Psoas muscle (tissue), 7 donors: ENCODE measurements at regions not wholly inside any gene's neighbourhood (a gene's known extent, or its start where the extent isn't known, plus 50 kb on each side); places are given as distances from the start of the nearest gene placed in this dataset.

Source experiments
- ATAC-seq, 4 donors: fragments of 200-7000 bp; cut with Tn5 transposase; one replicate each; pipeline ENCODE4 v1.9.1; 2020; ENCODE audit warnings: moderate library complexity in 3 of 4, mild to moderate bottlenecking in 2 of 4
- DNase-seq, 2 donors: peaks; one replicate each; pipeline ENCODE4 v3.0.0-alpha.2; 2020
- H3K27ac ChIP-seq: fragments of 200-600 bp; one replicate; pipeline ENCODE4 v1.8.0; 2022
- H3K27me3 ChIP-seq, 3 donors: fragments of 200-600 bp in 1 of 3; one replicate each; pipeline versions ENCODE4 v1.6.1 to v1.8.0; 2013 to 2022; ENCODE audit warnings: low read length in 2 of 3, mild to moderate bottlenecking in 2 of 3, moderate library complexity in 1 of 3; ENCODE audit not compliant: insufficient read depth in 3 of 3
- H3K36me3 ChIP-seq, 2 donors: fragments of 200-600 bp in 1 of 2; one replicate each; pipeline versions ENCODE4 v1.6.1 to v1.8.0; 2013 to 2022; ENCODE audit warnings: low read depth in 1 of 2, mild to moderate bottlenecking in 1 of 2, moderate library complexity in 1 of 2; ENCODE audit not compliant: insufficient read depth in 1 of 2
- H3K4me1 ChIP-seq: fragments of 200-600 bp; one replicate; pipeline ENCODE4 v1.8.0; 2022
- H3K4me3 ChIP-seq: fragments of 200-600 bp; one replicate; pipeline ENCODE4 v1.8.0; 2022; ENCODE audit warnings: mild to moderate bottlenecking
- H3K9me3 ChIP-seq: fragments of 200-600 bp; one replicate; pipeline ENCODE4 v1.8.0; 2022
- WGBS, 3 donors: extraction: QIAGEN DNeasy Blood & Tissue Kit; methylation state at CpG; one replicate each; pipeline versions ENCODE4 v1.1.6 to v1.1.7; 2013; 5-methylcytosine and 5-hydroxymethylcytosine counted together
- intact Hi-C, 2 donors: fragments of 100-400 bp; cut with DNase I; formaldehyde crosslinking; loops; one replicate each; pipeline versions ENCODE4 v1.11.0 to v1.14.2; 2022
- TF ChIP-seq, protein P1 (sequence below): fragments of 200-600 bp; IDR thresholded peaks from one replicate; pipeline ENCODE4 v1.8.0; 2022; ENCODE audit warnings: antibody characterized with exemption
- donor health status: healthy with polysubstance abuse.
- donor health status: DM: no; HTN: no; CAD: no; lungs with moderate emphysema.
- donor health status: Bipolar disorder and iron deficiency.
- donor health status: healthy.
- donor health status: DM: yes; HTN: yes; CAD: no.
- donor health status: DM: no; HTN: no; CAD: no.
- donor health status: DM: yes; HTN: yes; CAD: no.

DNA sequence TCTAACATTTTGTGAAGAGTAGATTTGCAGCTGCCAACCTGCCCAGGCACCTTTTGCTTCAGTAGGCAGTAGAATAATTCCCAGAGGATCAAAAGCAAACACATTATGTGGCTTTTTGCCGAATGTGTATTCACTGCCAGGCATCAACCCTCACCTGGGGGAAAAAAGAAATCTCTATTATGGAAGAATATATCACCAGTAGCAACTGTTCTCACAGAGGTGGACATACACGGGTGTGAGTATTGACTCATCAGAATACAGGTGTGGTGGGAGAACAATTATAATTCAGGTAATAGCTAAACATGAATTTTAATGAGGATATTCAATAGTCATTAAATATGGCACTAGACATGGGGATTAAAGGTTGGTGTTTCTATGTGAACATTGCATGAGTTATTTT is 910.7 kb downstream of the TFAP2A start:
- no peak for ATAC-seq
- DNase-seq = no peak
- intact Hi-C loops = no loop called here
- Histone ChIP-seq H3K27me3 (no peaks in the 10 kb centered on the region), H3K4me3 (no peak overlapping the region), H3K9me3 (no peaks in the 10 kb centered on the region), H3K4me1 (no peaks in the 10 kb centered on the region), H3K36me3 (no peaks in the 10 kb centered on the region), H3K27ac (no peak overlapping the region)
- TF ChIP-seq, protein P1, sequence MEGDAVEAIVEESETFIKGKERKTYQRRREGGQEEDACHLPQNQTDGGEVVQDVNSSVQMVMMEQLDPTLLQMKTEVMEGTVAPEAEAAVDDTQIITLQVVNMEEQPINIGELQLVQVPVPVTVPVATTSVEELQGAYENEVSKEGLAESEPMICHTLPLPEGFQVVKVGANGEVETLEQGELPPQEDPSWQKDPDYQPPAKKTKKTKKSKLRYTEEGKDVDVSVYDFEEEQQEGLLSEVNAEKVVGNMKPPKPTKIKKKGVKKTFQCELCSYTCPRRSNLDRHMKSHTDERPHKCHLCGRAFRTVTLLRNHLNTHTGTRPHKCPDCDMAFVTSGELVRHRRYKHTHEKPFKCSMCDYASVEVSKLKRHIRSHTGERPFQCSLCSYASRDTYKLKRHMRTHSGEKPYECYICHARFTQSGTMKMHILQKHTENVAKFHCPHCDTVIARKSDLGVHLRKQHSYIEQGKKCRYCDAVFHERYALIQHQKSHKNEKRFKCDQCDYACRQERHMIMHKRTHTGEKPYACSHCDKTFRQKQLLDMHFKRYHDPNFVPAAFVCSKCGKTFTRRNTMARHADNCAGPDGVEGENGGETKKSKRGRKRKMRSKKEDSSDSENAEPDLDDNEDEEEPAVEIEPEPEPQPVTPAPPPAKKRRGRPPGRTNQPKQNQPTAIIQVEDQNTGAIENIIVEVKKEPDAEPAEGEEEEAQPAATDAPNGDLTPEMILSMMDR = no peak
- 67 to 75% (median 72%) methylated on average over 2 of the region's 2 CpGs for WGBS, 3 donors

DNA sequence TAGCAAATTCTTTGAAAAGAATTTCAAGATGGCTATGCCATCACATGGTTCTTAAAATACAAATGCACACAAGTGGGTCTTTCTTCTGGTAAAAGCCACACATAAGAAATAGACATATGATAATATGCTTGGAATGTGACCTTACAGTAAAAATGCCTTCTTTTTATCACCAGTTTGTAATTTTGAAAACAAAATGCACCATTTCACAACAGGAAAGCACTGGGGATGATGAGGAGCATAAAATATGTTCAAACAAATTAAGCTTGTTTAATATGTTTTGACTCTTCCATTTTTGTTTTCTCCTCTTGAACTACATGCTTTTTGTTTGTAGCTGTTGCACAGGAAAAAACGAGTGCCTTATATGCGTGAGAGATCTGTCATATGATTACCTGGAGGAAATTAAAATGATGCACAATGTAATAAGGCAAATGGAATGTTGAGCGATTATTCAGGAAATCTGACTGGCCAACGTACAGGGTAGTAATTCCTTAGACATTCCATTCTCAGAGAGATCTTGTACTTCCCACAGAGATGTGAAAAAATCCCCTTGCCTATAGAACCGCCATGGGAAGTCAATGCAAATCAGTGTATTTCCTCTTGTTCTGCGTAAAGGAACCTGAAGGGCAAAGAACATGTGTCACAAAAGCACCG is 911.6 kb downstream of the TFAP2A start:
- Histone ChIP-seq H3K27ac (no peak overlapping the region), H3K9me3 (no peaks in the 10 kb centered on the region), H3K36me3 (no peaks in the 10 kb centered on the region), H3K4me1 (no peaks in the 10 kb centered on the region), H3K4me3 (no peak overlapping the region), H3K27me3 (no peaks in the 10 kb centered on the region)
- ATAC-seq = no peak
- no peak for DNase-seq
- TF ChIP-seq, protein P1 = no peak
- WGBS, 3 donors = 43 to 50% (median 50%) methylated on average over 7 of the region's 7 CpGs
- intact Hi-C loops = no loop called here

DNA sequence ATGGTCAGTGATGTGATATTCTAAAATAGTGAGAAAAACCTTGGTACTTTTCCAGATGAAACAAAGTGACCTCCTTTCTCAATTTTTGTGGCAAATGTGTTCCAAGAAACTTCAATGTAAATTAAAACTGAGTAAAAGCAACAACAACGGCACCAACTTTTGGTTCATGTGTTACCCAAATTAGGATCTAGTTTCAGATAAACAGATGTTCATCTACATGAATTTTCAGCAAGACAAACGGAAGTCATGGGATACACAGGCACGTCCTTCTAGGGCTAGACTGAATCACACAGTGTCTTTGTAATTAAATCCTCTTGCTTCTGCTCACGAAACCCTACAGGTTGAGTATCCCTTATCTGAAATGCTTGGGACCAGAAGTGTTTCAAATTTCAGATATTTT is 915.2 kb downstream of the TFAP2A start:
- 37 to 50% (median 48%) methylated on average over 4 of the region's 4 CpGs for WGBS, 3 donors
- TF ChIP-seq, protein P1 = no peak
- Histone ChIP-seq H3K27ac (no peak overlapping the region), H3K36me3 (no peaks in the 10 kb centered on the region), H3K9me3 (no peaks in the 10 kb centered on the region), H3K27me3 (no peaks in the 10 kb centered on the region), H3K4me3 (no peak overlapping the region), H3K4me1 (no peaks in the 10 kb centered on the region)
- ATAC-seq (no peak), DNase-seq (no peak)
- intact Hi-C loops = no loop called here

DNA sequence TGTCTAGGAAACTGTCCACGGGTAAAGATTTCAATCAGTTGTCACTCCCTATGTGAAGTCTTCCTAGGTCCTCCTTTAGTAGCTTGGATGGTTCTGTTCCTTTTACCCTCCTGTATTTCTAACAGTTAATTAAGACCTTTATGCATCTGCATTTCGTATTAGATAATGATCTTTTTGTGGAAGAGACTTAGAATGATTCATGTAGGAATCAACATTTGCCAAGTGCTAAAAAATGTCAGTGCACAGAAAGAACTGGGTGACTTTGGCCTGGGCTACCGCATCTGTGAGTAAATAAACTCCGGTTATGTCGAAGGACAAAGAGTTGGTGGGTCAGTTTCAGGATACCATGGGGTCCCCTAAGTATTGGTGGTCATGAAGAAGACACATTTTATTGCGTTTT is 918.0 kb downstream of the TFAP2A start:
- no peaks in the 10 kb centered on the region for H3K36me3 ChIP-seq
- ATAC-seq (no peak), DNase-seq (no peak)
- TF ChIP-seq, protein P1 = no peak
- H3K27me3 ChIP-seq = no peaks in the 10 kb centered on the region
- H3K4me1 ChIP-seq = no peaks in the 10 kb centered on the region
- H3K4me3 ChIP-seq = no peak overlapping the region
- no peaks in the 10 kb centered on the region for H3K9me3 ChIP-seq
- intact Hi-C loops = no loop called here
- 83 to 85% (median 85%) methylated on average over 6 of the region's 6 CpGs for WGBS, 3 donors
- no peak overlapping the region for H3K27ac ChIP-seq

DNA sequence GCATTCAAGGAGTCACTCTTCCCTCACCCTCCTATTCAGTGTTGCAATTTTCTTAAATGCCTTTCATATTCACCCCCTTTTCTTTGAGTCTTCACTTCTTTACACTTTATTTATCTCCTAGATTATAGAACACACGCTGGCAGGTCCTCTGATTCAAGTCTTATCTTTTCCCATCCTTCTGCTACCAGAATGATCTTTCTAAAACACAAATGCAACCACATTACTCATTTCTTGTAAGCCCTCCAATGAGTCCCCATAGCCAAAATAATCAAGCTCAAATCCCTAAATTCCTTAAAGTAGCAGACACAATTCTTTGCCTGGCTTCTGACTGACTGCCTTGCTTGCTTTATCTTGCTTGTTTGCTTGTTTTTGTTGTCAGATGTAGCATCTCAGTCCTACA is 920.0 kb downstream of the TFAP2A start:
- TF ChIP-seq, protein P1 = no peak
- intact Hi-C loops = no loop called here
- Histone ChIP-seq H3K4me1 (no peaks in the 10 kb centered on the region), H3K27me3 (no peaks in the 10 kb centered on the region), H3K27ac (no peak overlapping the region), H3K9me3 (no peaks in the 10 kb centered on the region), H3K4me3 (no peak overlapping the region), H3K36me3 (no peaks in the 10 kb centered on the region)
- no peak for ATAC-seq
- WGBS, 3 donors = 55 to 62% (median 58%) methylated on average over 1 of the region's 1 CpG
- no peak for DNase-seq
